GM21423 (cell line): ENCODE measurements at regions not wholly inside any gene's neighbourhood (a gene's known extent, or its start where the extent isn't known, plus 50 kb on each side); places are given as distances from the start of the nearest gene placed in this dataset.

ENCODE experiments used
- ATAC-seq: cut with Tn5 transposase; IDR thresholded peaks from one replicate; pipeline ENCODE4 v1.9.1; 2021; ENCODE audit warnings: mild to moderate bottlenecking, moderate library complexity; ENCODE audit not compliant: unreplicated experiment

GRCh38 chr2:176709149-176709951 lies 440.1 kb downstream of the MTX2 start:
- no peak for ATAC-seq

- ATAC-seq = no peak
Measured at GRCh38 chr2:176709991-176710390, 440.7 kb downstream of the MTX2 start.

- ATAC-seq = no peak
Measured at GRCh38 chr2:176710657-176711186, 441.5 kb downstream of the MTX2 start.

- ATAC-seq = no peak
Measured at GRCh38 chr2:176725873-176726645, 456.8 kb downstream of the MTX2 start.

- no peak for ATAC-seq
Measured at GRCh38 chr2:176727696-176728095, 458.5 kb downstream of the MTX2 start.

- no peak for ATAC-seq
Measured at GRCh38 chr2:176729706-176730569, 460.7 kb downstream of the MTX2 start.

GRCh38 chr2:176732780-176733179 lies 463.5 kb downstream of the MTX2 start:
- ATAC-seq = no peak

- ATAC-seq = no peak
Measured at GRCh38 chr2:176733698-176734430, 464.6 kb downstream of the MTX2 start.

GRCh38 chr2:176734868-176735267 lies 465.6 kb downstream of the MTX2 start:
- no peak for ATAC-seq

GRCh38 chr2:176742271-176742670 lies 470.3 kb upstream of the HNRNPA3 start:
- no peak for ATAC-seq

- no peak for ATAC-seq
Measured at GRCh38 chr2:176743671-176744070, 468.9 kb upstream of the HNRNPA3 start.

GRCh38 chr2:176744146-176744545 lies 468.4 kb upstream of the HNRNPA3 start:
- no peak for ATAC-seq

- no peak for ATAC-seq
Measured at GRCh38 chr2:176745543-176746200, 466.9 kb upstream of the HNRNPA3 start.

- no peak for ATAC-seq
Measured at GRCh38 chr2:176746411-176746810, 466.2 kb upstream of the HNRNPA3 start.

GRCh38 chr2:176747506-176747905 lies 465.1 kb upstream of the HNRNPA3 start:
- ATAC-seq = no peak

- ATAC-seq = no peak
Measured at GRCh38 chr2:176747928-176748327, 464.7 kb upstream of the HNRNPA3 start.

GRCh38 chr2:176748662-176749061 lies 463.9 kb upstream of the HNRNPA3 start:
- no peak for ATAC-seq

GRCh38 chr2:176751314-176752227 lies 461.0 kb upstream of the HNRNPA3 start:
- no peak for ATAC-seq

- ATAC-seq = no peak
Measured at GRCh38 chr2:176752295-176752694, 460.3 kb upstream of the HNRNPA3 start.
